Neural progenitor cell (in vitro differentiated cells): ENCODE measurements at regions not wholly inside any gene's neighbourhood (a gene's known extent, or its start where the extent isn't known, plus 50 kb on each side); places are given as distances from the start of the nearest gene placed in this dataset.

Source experiments
- DNase-seq: peaks from one replicate; pipeline ENCODE4 v3.0.0-alpha.2; 2016; ENCODE audit warnings: low spot score
- H2AFZ ChIP-seq: fragments of 200-600 bp; sonication (generic); replicated peaks from 2 replicates; pipeline ENCODE4 v1.6.1; 2016; ENCODE audit warnings: antibody characterized with exemption
- H3F3A ChIP-seq: fragments of 200-600 bp; sonication (generic); 2 replicates; pipeline ENCODE4 v1.6.1; 2016; ENCODE audit warnings: antibody characterized with exemption, low read depth
- H3K27ac ChIP-seq: fragments of 200-600 bp; sonication (generic); 2 replicates; pipeline ENCODE4 v1.5.1; 2016; ENCODE audit warnings: mild to moderate bottlenecking
- H3K27me3 ChIP-seq: fragments of 200-600 bp; sonication (generic); 2 replicates; pipeline ENCODE4 v1.6.1; 2016; ENCODE audit warnings: mild to moderate bottlenecking, moderate library complexity
- H3K36me3 ChIP-seq: fragments of 200-600 bp; sonication (generic); 2 replicates; pipeline ENCODE4 v1.5.1; 2016
- H3K4me1 ChIP-seq: fragments of 200-600 bp; sonication (generic); 2 replicates; pipeline ENCODE4 v1.6.1; 2016; ENCODE audit warnings: mixed run types
- H3K4me2 ChIP-seq: fragments of 200-600 bp; sonication (generic); 2 replicates; pipeline ENCODE4 v1.6.1; 2016
- H3K4me3 ChIP-seq: fragments of 200-600 bp; sonication (generic); 2 replicates; pipeline ENCODE4 v1.5.1; 2016
- H3K79me2 ChIP-seq: fragments of 200-600 bp; sonication (generic); 2 replicates; pipeline ENCODE4 v1.6.1; 2016; ENCODE audit warnings: low read depth
- H3K9ac ChIP-seq: fragments of 200-600 bp; sonication (generic); 2 replicates; pipeline ENCODE4 v1.6.1; 2016
- H3K9me3 ChIP-seq: fragments of 200-600 bp; sonication (generic); 2 replicates; pipeline ENCODE4 v1.5.1; 2016; ENCODE audit warnings: low read depth
- H4K20me1 ChIP-seq: fragments of 200-600 bp; sonication (generic); 2 replicates; pipeline ENCODE4 v1.6.1; 2016; ENCODE audit warnings: low read depth
- H3K27ac Mint-ChIP-seq: 3 replicates; pipeline ENCODE4 v1.8.0; 2021; ENCODE audit warnings: mixed read lengths
- H3K27me3 Mint-ChIP-seq: 2 replicates; pipeline ENCODE4 v1.8.0; 2022; ENCODE audit warnings: low read depth, mild to moderate bottlenecking, inconsistent platforms, moderate library complexity, mixed read lengths; ENCODE audit not compliant: insufficient read depth
- H3K36me3 Mint-ChIP-seq: 3 replicates; pipeline ENCODE4 v1.8.0; 2021; ENCODE audit warnings: mixed read lengths
- H3K4me1 Mint-ChIP-seq: 3 replicates; pipeline ENCODE4 v1.8.0; 2021; ENCODE audit warnings: mixed read lengths
- H3K4me3 Mint-ChIP-seq: 3 replicates; pipeline ENCODE4 v1.8.0; 2021; ENCODE audit warnings: mild to moderate bottlenecking, moderate library complexity, mixed read lengths
- H3K9me3 Mint-ChIP-seq: 3 replicates; pipeline ENCODE4 v1.8.0; 2020; ENCODE audit warnings: mixed read lengths
- EZH2 ChIP-seq: fragments of 200-600 bp; sonication (generic); IDR thresholded peaks from 2 replicates; pipeline ENCODE4 v1.6.1; 2017; ENCODE audit warnings: antibody characterized with exemption, mild to moderate bottlenecking, moderate library complexity
- EZH2phosphoT487 ChIP-seq: fragments of 200-600 bp; sonication (generic); IDR thresholded peaks from 2 replicates; pipeline ENCODE4 v1.6.1; 2017; ENCODE audit warnings: antibody characterized with exemption
- TF ChIP-seq, protein P1 (sequence below): fragments of 200-600 bp; sonication (generic); IDR thresholded peaks from 2 replicates; pipeline ENCODE4 v1.5.1; 2017; ENCODE audit warnings: antibody characterized with exemption, mild to moderate bottlenecking

DNA sequence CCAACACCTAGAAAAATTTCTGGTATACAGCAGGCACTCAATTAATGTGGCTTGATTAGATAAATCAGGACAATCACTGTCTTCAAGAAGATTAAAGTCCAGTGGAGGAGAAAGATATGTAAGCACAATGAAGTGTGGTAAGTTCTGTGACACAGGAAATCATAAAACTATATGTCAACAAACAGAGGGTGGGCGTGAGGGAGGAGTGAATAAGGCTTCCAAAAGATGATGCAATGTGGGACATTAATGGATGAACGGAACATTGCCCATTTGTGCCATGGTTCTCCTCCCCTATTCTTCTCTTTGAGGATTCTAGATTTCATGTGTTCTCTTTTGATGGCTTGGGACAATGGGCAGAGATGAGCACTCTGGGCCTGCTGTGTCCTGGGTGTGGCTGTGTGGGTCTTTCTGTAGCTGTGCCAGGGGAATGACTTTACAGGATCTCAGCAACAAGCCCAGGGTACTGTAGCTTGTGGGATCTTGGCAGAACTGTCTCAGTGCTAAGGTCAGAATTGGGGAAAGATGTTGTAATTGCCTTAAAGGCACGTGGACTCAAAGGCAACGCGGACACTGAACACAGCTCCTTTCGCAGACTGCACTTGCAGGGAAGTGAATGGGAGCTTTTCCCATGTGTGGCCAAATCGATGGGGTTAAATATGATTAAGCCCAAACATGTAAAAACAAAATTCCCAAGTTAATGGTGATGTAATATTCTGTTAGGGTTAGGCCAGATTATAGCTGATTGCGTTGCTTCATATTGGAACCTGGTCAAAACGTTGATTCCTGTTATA is 366.9 kb downstream of the TGFB2 start:
- Mint-ChIP-seq H3K36me3 (no peaks in the 10 kb centered on the region), H3K27me3 (peaks cover 5% of the 10 kb centered on the region), H3K27ac (no peak overlapping the region), H3K4me1 (peaks cover 4% of the 10 kb centered on the region), H3K9me3 (peaks cover 4% of the 10 kb centered on the region), H3K4me3 (no peak overlapping the region)
- Histone ChIP-seq H3K27me3 (no peaks in the 10 kb centered on the region), H3F3A (no peaks in the 10 kb centered on the region), H2AFZ (no peak overlapping the region), H3K4me1 (no peaks in the 10 kb centered on the region), H3K79me2 (no peaks in the 10 kb centered on the region), H3K9me3 (no peaks in the 10 kb centered on the region), H4K20me1 (no peaks in the 10 kb centered on the region), H3K27ac (no peak overlapping the region), H3K36me3 (no peaks in the 10 kb centered on the region), H3K4me2 (no peak overlapping the region), H3K4me3 (no peak overlapping the region), H3K9ac (no peak overlapping the region)
- DNase-seq, result no peak
- TF ChIP-seq EZH2 (no peak), EZH2phosphoT487 (no peak)
- TF ChIP-seq, protein P1, sequence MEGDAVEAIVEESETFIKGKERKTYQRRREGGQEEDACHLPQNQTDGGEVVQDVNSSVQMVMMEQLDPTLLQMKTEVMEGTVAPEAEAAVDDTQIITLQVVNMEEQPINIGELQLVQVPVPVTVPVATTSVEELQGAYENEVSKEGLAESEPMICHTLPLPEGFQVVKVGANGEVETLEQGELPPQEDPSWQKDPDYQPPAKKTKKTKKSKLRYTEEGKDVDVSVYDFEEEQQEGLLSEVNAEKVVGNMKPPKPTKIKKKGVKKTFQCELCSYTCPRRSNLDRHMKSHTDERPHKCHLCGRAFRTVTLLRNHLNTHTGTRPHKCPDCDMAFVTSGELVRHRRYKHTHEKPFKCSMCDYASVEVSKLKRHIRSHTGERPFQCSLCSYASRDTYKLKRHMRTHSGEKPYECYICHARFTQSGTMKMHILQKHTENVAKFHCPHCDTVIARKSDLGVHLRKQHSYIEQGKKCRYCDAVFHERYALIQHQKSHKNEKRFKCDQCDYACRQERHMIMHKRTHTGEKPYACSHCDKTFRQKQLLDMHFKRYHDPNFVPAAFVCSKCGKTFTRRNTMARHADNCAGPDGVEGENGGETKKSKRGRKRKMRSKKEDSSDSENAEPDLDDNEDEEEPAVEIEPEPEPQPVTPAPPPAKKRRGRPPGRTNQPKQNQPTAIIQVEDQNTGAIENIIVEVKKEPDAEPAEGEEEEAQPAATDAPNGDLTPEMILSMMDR, result no peak

DNA sequence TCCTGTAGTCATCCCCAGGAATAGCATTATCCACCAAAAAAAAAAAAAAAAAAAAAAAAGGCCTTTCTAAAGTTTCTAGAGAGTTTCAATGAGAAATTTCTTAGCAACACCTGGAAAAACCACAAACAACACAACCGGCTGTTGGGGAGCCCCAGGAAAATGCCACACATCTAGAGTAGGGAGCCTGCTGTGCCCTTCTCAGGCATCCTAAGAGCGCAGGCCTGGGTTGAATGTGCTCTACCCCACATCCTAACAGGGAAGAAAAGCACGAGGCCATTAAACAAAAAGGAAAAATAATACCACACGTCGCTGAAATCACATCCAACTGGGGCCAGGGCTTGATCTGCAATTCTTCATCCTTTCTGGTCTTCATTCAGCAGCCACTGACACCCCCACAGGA is 367.5 kb downstream of the TGFB2 start:
- Mint-ChIP-seq H3K4me3 (no peak overlapping the region), H3K27ac (no peak overlapping the region), H3K4me1 (peaks cover 4% of the 10 kb centered on the region), H3K27me3 (peaks cover 5% of the 10 kb centered on the region), H3K36me3 (no peaks in the 10 kb centered on the region), H3K9me3 (peaks cover 2% of the 10 kb centered on the region)
- Histone ChIP-seq H3K36me3 (no peaks in the 10 kb centered on the region), H2AFZ (no peak overlapping the region), H3K4me1 (no peaks in the 10 kb centered on the region), H3K4me2 (no peak overlapping the region), H3K9me3 (no peaks in the 10 kb centered on the region), H3K27me3 (no peaks in the 10 kb centered on the region), H3K79me2 (no peaks in the 10 kb centered on the region), H3F3A (no peaks in the 10 kb centered on the region), H3K9ac (no peak overlapping the region), H4K20me1 (no peaks in the 10 kb centered on the region), H3K27ac (no peak overlapping the region), H3K4me3 (no peak overlapping the region)
- DNase-seq, result no peak
- TF ChIP-seq EZH2, result no peak
- TF ChIP-seq, protein P1, result no peak
- TF ChIP-seq EZH2phosphoT487, result no peak

DNA sequence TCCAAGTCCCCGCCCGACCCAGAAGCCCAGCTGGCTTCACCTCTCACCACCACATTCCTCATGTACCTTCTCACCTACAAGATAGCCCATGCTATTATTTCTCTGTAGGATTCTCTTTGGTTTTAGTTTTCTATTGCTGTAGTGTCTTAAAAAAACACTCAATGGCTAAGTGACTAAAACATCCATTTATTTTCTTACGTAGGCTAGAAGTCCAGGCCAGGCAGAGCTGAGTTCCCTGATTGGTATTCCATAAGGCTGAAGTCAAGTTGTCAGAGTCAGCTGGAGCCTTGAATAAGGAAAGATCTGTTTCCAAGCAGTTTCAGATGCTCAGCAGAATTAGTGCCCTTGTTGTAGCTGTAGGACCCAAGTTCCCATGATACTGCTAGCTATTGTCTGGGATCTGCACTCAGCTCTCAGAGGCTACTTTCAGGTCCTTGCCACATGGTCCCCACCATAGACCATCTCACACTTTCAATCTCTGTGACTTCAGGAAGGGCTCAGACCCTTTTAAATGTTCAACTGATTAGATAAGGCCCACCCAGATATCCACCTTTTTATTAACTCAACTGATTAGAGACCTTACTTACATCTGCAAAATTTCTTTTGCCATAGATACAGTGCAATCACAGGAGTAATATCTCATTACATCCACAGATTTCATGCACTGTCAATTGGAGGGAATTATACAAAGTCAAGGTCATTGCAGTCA is 371.0 kb downstream of the TGFB2 start:
- Histone ChIP-seq H2AFZ (no peak overlapping the region), H3K9me3 (no peaks in the 10 kb centered on the region), H3K27ac (no peak overlapping the region), H4K20me1 (no peaks in the 10 kb centered on the region), H3K4me2 (no peak overlapping the region), H3K36me3 (no peaks in the 10 kb centered on the region), H3K9ac (no peak overlapping the region), H3K27me3 (no peaks in the 10 kb centered on the region), H3K79me2 (no peaks in the 10 kb centered on the region), H3K4me3 (no peak overlapping the region), H3K4me1 (no peaks in the 10 kb centered on the region), H3F3A (no peaks in the 10 kb centered on the region)
- TF ChIP-seq EZH2phosphoT487, result no peak
- H3K27ac Mint-ChIP-seq, result no peak overlapping the region
- peaks cover 8% of the 10 kb centered on the region for H3K4me1 Mint-ChIP-seq
- H3K4me3 Mint-ChIP-seq, result no peak overlapping the region
- peaks cover 2% of the 10 kb centered on the region for H3K27me3 Mint-ChIP-seq
- peaks cover 2% of the 10 kb centered on the region for H3K9me3 Mint-ChIP-seq
- no peak for DNase-seq
- H3K36me3 Mint-ChIP-seq, result no peaks in the 10 kb centered on the region

DNA sequence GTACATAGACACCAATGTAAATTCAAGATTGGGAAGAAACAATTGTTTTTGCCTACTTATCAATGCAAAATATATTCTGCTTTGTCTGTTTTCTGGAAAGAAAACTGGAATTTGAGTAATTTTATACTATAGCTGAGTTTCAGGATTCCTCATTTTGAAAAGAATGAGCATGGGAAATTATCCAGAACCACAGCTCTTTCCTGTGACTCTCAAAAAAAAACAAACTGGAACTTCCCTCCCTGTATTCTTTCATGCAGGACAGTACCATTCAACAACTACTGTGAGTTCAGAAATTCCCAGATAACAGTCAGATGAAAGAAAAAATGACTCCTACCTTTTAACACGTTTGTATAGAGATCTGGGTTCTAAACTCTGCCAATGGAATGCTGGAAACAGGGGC is 372.4 kb downstream of the TGFB2 start:
- H3K79me2 ChIP-seq, result no peaks in the 10 kb centered on the region
- H3K27ac Mint-ChIP-seq, result no peak overlapping the region
- H3F3A ChIP-seq, result no peaks in the 10 kb centered on the region
- H3K9me3 ChIP-seq, result no peaks in the 10 kb centered on the region
- H3K4me1 ChIP-seq, result no peaks in the 10 kb centered on the region
- no peaks in the 10 kb centered on the region for H4K20me1 ChIP-seq
- no peak overlapping the region for H3K4me3 ChIP-seq
- no peaks in the 10 kb centered on the region for H3K27me3 ChIP-seq
- H3K9me3 Mint-ChIP-seq, result peaks cover 2% of the 10 kb centered on the region
- H2AFZ ChIP-seq, result no peak overlapping the region
- no peak overlapping the region for H3K4me3 Mint-ChIP-seq
- no peak for TF ChIP-seq EZH2
- no peak for TF ChIP-seq EZH2phosphoT487
- TF ChIP-seq, protein P1, result no peak
- H3K4me2 ChIP-seq, result no peak overlapping the region
- no peak overlapping the region for H3K9ac ChIP-seq
- no peak overlapping the region for H3K27ac ChIP-seq
- DNase-seq, result no peak
- no peaks in the 10 kb centered on the region for H3K36me3 Mint-ChIP-seq
- H3K4me1 Mint-ChIP-seq, result peaks cover 8% of the 10 kb centered on the region
- H3K36me3 ChIP-seq, result no peaks in the 10 kb centered on the region
- peaks cover 2% of the 10 kb centered on the region for H3K27me3 Mint-ChIP-seq
